ENCODE measurements at regions not wholly inside any gene's neighbourhood (a gene's known extent, or its start where the extent isn't known, plus 50 kb on each side); places are given as distances from the start of the nearest gene placed in this dataset.

- no peak for DNase-seq (ENCODE audit: low read depth, low spot score)
Observed at GRCh38 chr7:51700593-51701215, 384.1 kb upstream of the COBL start.

- DNase-seq (ENCODE audit: low read depth, low spot score): no peak
Observed at GRCh38 chr7:51693258-51693657, 376.6 kb upstream of the COBL start.

GRCh38 chr7:51689547-51689946 lies 372.9 kb upstream of the COBL start:
- no peak for DNase-seq (ENCODE audit: low read depth, low spot score)

GRCh38 chr7:51685794-51686193 lies 369.2 kb upstream of the COBL start:
- no peak for DNase-seq (ENCODE audit: low read depth, low spot score)

GRCh38 chr7:51680594-51681399 lies 364.2 kb upstream of the COBL start:
- no peak for DNase-seq (ENCODE audit: low read depth, low spot score)

GRCh38 chr7:51679358-51679757 lies 362.7 kb upstream of the COBL start:
- DNase-seq (ENCODE audit: low read depth, low spot score): no peak

GRCh38 chr7:51666751-51667150 lies 350.1 kb upstream of the COBL start:
- no peak for DNase-seq (ENCODE audit: low read depth, low spot score)

- no peak for DNase-seq (ENCODE audit: low read depth, low spot score)
Observed at GRCh38 chr7:51666266-51666665, 349.7 kb upstream of the COBL start.

- DNase-seq (ENCODE audit: low read depth, low spot score): no peak
Observed at GRCh38 chr7:51665045-51665780, 348.6 kb upstream of the COBL start.

- no peak for DNase-seq (ENCODE audit: low read depth, low spot score)
Observed at GRCh38 chr7:51660516-51660915, 343.9 kb upstream of the COBL start.

- DNase-seq (ENCODE audit: low read depth, low spot score): no peak
Observed at GRCh38 chr7:51658684-51659083, 342.1 kb upstream of the COBL start.

GRCh38 chr7:51647931-51648351 lies 331.3 kb upstream of the COBL start:
- no peak for DNase-seq (ENCODE audit: low read depth, low spot score)

- no peak for DNase-seq (ENCODE audit: low read depth, low spot score)
Observed at GRCh38 chr7:51647486-51647885, 330.9 kb upstream of the COBL start.

GRCh38 chr7:51645702-51646298 lies 329.2 kb upstream of the COBL start:
- DNase-seq (ENCODE audit: low read depth, low spot score): no peak

GRCh38 chr7:51645255-51645654 lies 328.6 kb upstream of the COBL start:
- DNase-seq (ENCODE audit: low read depth, low spot score): no peak

GRCh38 chr7:51644216-51644615 lies 327.6 kb upstream of the COBL start:
- DNase-seq (ENCODE audit: low read depth, low spot score): no peak

- no peak for DNase-seq (ENCODE audit: low read depth, low spot score)
Observed at GRCh38 chr7:51640841-51641240, 324.2 kb upstream of the COBL start.

GRCh38 chr7:51639661-51640334 lies 323.2 kb upstream of the COBL start:
- DNase-seq (ENCODE audit: low read depth, low spot score): no peak

- DNase-seq (ENCODE audit: low read depth, low spot score): no peak
Observed at GRCh38 chr7:51636503-51636902, 319.9 kb upstream of the COBL start.

- DNase-seq (ENCODE audit: low read depth, low spot score): no peak
Observed at GRCh38 chr7:51635775-51636174, 319.2 kb upstream of the COBL start.

GRCh38 chr7:51634538-51634937 lies 317.9 kb upstream of the COBL start:
- DNase-seq (ENCODE audit: low read depth, low spot score): no peak
